ENCODE measurements at regions not wholly inside any gene's neighbourhood (a gene's known extent, or its start where the extent isn't known, plus 50 kb on each side); places are given as distances from the start of the nearest gene placed in this dataset.
"Not testable (repeated sequence)": the region's sequence is repeated elsewhere in the genome, so short reads cannot be mapped to it uniquely, and the experiment has no call there.

DNA sequence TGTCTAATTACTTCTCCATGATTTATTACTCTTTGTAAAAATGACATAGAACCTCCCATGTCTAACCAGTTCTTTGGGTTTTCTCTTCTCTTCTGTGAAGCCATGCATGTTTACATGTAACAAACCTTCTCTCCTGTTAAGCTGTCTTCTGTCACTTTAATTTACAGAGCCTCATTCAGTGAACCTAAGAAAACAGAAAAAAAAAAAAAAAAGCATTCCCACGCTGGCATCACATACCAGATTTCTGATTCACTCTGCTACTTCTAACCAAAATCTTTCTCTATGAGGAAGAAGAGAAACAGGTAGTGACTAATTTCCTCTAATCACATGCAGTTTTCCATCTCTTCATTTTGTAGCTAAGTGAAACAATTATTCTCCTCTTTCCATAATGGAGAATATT lies 141.4 kb upstream of the CXADR start:
- DNase-seq = no peak

DNA sequence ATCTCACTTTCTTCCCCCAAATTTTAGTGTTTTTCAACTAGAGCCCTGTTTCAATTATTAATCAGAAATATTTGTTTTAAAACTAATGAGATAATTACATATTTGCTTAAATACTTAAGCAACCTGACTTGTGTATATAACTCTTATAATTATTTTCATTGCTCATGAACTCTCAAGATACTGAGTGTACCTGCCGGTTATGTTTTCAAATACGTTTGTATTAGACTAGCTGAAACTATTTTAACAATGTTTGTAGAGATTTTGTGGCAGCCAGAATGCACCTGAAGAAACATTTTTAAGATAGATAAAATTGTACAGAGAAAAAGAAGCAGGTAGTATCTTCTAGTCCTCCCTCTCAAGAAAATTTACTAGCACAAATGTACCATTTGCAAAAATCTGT lies 140.6 kb upstream of the CXADR start:
- no peak for DNase-seq

DNA sequence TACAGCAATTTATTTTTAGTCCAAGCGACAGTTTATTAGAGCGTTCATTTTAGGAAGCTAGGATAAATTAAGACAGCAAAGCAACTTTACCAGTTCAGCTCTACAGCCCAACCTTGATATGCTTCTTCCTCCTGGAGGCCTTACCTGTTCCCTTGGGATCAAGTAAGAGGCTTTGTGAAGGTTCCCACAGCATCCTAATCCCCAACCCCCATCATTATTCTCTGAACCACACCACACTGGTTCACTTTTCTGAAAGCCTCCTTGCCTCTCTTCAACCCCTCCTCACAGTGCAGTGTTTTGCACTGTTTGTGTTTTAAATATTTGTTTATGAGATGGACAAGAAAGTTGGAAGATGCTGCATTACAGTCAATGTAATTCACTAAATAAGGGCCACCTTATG lies 126.3 kb upstream of the CXADR start:
- DNase-seq = no peak

DNA sequence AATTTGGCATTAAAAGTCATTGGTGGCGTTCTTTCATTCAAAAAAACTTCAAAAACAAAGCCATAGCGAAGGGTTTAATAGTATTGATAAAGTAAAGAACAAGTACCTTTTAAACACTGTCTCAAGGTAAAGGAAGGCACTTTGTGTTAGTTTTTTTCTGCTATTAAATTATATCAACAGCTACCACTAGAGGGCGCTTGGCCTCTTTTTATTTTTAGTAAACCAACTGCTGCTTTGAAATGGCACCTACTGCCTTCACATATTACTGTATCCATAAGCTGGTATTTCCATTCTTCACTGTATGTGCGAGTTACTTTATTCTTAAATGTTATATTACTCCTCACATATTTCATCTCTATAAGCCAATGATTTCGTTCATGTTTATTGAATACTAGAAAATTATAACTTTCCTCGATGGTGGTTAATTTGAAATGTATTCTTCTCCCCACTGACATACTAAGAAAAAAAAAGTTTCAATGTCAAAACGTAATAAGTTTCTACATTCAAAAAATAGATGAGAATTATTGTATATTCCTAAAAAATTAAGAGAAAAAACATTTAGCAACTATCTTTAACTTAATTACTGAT lies 125.7 kb upstream of the CXADR start:
- peak; percentile 45 for DNase-seq

DNA sequence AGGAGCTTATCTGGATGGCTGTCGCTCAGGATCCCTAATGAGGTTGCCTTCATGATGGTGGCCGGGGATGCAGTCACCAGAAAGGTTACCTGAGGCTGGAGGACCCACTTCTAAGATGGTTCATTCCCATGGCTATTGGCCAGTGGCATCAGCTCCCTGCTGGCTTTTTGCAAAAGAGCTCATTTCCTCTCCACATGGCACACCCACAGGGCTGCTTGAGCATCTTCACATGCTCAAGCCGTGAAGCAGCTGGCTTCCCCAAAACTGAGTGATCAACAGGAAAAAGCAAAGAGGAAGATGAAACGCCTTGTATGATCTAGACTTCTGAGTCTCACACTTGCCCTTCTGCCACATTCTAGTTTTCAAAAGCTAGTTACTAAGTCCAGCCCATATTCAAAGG lies 124.6 kb upstream of the CXADR start:
- no peak for DNase-seq

DNA sequence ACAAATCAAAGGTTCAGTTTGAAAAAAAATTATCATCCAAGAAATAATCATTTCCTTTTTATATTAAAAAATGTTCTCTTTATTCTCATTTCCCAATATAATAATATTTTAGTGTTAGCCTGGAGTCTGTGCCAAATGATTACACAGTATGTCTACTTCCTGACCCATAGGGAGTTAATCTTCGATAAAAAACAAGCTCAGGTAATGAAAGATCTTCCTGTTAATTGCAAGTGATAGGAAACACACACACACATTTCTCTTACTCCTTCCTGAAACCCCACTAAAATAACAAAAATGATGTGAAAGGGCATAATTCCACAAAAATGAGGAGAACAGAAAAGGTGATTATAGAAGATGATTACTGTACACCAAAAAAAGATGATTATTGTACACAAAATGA lies 123.5 kb upstream of the CXADR start:
- DNase-seq = no peak

DNA sequence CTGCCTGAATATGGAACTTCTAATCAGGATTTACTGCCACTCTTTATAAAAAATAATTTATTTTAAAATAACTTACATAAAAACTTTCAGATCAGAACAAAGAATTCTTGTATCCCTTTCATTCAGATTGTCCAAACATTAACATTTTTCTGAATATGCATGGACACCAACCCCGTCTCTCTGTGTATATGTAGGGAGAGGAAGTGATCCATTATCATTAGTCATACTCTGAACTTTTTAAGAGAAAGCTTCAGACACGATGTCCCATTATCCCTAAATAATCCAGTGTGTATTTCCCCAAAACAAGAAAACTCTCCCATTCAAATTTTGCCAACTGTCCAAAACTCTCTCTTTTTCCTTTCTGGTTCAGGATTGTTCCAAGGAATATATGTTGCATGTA lies 122.3 kb upstream of the CXADR start:
- DNase-seq = no peak

DNA sequence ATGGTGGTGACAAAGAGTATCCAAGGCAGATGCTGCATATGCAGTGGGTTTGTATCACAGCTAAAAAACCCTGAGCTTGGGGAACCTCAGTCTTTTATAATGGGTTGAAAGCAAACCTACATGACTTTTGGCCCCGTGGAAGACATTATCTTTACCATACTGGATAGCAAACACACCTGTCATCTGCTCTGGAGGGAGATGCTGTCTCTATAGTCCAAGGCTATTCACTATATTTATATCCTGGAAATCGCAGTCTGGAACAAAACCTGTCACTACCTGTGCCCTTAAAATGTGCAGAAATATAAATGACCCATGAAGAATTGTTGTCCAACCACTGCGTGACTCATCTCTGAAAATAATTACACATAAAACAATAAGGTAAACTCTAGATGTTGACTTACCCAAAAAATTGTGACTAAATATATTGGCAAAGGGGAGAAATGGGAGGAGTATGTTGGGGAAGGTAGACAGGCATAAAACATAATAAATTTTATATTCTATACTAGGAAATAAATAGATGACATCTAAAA lies 121.0 kb upstream of the CXADR start:
- no peak for DNase-seq

DNA sequence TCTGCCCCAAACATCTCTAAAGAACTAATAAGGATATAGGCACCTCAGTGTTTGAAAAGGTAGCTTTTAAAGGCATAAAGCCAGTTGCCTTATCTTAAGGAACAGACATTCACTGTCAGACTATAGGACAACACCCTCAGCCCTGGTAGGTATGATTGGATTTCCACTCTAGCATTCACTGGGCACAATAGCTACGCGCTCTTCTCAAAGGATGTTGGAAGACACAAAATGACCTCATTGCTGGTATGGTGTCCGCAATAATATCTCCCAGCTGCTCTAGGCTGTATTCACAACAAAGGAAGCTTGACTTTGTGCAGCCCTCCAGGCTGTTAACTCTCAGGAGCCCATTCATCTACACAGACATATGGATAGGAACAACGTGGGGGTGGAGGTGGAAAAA lies 119.4 kb upstream of the CXADR start:
- no peak for DNase-seq

DNA sequence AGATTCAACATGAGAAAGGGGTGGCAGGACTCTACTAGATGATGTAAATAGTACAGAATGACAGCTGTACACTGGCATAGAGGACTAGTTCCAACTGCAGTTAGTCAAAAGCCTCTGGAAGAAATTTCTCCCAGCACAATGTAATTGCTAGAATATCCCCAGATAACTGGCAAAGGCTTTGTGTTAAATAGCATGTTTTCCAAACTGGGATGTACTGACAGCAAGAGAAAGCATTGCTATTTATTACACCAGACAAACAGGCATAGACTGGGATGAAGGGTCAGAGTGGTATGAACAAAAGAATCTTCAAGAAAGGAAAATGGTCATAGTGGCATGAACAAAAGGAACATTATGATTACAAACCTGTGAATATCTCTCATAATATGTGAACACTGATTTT lies 115.9 kb upstream of the CXADR start:
- DNase-seq = no peak

DNA sequence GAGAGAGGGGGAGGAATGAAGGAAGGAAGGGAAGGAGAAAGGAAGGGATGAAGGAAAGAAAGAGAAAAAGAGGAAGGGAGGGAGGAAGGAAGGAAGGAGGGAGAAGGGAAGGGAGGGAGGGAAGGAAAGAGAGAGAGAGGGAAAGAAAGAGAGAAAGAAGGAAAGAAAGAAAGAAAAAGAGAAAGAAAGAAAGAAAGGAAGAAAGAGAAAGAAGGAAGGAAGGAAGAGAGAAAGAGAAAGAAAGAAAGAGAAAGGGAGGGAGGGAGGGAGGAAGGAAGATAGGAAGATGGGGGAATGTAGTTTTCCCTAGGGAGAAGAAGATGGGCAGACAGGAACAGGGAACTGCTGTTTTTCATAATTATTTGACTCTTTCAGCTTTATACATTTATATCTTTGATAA lies 115.1 kb upstream of the CXADR start:
- DNase-seq = no peak

DNA sequence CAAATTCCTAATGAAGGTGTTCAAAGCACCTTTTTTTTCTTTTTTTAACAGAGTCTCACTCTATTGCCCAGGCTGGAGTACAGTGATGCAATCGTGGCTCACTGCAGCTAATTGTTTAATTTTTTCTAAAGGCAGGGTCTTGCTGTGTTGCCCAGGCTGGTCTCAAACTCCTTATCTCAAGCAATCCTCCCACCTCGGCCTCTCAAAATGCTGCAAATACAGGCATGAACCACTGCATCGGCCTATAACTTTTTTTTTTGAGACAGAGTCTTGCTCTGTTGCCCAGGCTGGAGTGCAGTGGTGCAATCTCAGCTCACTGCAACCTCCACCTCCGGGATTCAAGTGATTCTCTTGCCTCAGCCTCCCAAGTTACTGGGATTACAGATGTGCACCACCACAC lies 113.9 kb upstream of the CXADR start:
- not testable (repeated sequence) for DNase-seq

DNA sequence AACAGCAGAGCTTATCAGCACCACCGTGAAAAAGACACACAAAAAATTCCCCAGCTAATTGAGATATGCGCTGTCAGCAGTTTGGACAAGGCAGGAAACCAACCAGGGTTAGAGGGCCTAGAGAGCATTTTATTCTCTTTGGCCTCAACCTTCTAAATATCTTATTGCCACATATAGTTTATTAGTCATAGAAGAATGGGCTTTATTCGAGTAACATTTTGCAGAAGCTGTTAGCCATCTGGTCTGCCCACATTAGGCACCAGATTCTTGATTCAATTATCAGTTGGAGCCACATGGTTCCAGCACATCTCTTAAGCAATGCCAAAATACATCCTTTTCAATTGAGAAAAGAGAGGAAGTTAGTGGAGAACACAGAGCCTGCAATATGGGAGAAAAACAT lies 109.9 kb upstream of the CXADR start:
- DNase-seq = no peak

DNA sequence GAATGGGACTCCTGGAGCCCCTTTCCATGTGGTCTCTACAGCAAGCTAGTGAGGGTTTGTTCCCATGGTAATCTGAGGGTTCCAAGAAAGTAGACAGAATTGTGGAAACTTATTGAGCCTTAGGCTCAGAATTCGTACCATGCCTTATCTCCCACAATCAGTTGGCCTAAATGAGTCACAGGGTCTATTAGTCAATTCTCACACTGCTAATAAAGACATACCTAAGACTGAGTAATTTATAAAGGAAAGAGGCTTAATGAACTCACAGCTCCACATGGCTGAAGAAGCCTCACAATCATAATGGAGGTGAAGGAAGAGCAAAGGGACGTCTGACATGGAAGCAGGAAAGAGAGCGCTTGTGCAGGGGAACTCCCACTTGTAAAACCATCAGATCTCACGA lies 106.6 kb upstream of the CXADR start:
- no peak for DNase-seq

DNA sequence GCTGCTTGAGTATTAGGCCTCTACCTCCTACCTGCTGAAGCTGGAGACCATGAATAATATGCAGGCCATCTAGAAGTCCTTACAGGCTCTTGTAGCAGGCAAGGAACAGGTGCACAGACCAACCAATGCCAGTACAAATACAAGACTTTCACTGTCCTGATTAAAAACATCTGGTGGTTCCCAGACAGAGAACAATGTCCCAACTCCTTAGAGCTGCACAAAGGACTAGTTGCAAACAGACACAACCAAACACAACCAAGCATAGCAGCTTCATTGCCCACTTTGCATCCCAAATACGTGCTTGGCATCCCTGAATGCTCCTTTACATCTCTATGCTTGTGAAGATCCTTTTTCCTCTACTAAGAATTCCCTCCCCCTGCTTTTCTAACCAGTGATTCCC lies 98.1 kb upstream of the CXADR start:
- DNase-seq = no peak

DNA sequence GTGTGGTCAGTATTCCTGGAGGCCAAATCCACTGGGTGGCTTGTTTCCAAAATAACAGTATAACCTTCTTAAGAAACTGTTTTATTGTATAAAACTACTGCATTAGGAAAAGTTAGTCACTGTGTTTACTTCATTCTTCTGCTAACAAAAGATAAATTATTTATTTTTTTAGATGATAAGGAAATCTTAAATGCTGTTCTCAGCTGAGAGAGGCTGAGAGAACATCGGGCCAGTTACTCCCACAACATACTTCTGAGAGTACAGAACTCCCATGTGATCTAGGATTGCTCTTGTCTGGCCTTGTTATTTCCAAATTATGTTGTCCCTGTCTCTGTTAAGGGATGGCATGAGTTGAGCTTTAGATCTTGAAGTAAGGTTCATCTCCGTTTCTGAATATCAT lies 96.7 kb upstream of the CXADR start:
- DNase-seq = no peak

DNA sequence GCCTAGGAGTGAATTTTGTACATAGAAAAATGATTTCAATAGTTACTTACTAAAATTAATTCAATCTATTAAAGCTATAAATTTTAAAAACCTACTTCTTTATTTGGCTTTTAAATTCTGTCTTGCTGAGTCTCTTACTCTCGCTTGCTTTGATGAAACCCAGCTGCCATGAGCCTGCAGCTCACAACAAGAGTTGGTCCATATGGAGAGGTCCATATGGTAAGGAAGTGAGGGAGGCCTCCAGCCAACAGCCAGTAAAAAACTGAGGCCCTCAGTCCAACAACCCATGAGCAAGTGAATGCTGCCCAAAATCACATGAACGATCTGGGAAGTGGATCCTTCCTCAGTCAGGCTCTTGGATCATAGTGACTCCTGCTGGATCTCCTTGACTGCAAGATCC lies 89.9 kb upstream of the CXADR start:
- DNase-seq = no peak

DNA sequence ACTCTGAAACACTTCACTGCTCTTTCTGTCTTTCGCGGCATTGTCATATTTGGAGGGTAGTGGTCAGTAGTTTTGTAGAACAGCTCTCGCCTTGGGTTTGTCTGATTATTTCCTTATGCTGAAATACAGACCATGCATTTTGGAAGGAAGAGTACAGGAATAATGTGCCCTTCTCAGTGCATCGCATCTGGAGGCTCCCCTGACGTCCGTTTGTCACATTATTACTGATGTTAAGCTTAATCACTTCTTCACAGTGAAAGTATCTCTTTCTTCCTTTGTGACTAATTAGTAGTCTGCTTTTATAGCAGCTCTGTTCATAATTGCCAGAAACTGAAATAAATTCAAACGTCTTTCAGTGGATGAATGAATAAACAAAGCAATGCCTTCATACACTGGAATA lies 85.7 kb upstream of the CXADR start:
- no peak for DNase-seq

DNA sequence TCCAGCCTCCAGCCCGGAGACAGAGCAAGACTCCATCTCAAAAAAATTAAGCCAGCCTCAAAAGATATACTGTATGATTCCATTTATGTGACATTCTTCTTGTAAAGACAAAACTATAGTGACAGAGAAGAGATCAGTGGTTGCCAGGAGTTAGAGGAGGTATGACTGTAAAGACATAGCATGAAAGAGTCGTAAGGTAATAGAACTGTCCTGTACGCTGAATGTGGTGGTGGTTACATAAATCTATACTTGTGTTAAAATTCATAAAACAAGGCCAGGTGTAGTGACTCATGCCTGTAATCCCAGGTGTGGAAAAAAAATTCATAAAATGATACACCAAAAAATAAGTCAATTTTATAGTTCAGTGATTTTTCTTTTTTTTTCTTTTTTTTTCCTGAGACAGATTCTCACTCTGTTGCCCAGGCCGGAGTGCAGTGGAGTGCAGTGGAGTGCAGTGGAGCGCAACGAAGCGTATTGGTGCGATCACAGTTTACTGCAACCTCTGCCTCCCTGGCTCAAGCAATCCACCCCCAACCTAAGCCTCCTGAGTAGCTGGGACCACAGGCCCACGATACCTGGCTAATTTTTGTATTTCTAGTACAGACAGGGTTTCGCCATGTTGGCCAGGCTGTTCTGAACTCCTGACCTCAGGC lies 84.9 kb upstream of the CXADR start:
- no peak for DNase-seq

DNA sequence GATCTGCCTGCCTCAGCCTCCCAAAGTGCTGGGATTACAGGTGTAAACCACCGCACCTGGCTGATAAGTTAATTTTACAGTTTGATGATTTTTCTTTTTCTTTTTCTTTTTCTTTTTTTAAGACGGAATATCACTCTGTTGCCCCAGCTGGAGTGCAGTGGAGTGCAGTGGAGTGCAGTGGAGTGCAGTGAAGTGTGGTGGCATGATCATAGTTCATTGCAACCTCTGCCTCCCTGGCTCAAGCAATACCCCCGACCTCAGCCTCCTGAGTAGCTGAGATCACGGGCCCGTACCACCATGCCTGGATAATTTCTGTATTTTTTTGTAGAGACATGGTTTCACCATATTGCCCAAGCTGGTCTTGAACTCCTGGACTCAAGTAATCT lies 84.4 kb upstream of the CXADR start:
- no peak for DNase-seq

DNA sequence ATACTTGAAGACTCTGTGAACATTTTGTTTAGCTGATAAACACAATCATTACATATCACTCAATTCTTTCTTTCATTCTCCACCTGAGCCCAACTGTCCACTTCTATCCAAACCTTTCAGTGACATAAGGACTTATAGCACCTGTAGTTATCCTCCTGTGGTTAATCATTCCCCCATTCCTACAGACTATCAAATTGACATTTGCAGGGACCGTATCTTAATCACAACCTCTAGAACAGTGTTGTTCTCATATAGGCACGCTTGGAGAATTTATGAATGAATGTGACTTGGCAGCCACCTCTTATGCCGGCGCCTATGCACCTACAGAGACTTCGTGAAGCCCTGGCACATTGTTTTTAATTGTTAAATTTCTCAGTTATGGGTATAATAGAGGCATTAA lies 83.9 kb upstream of the CXADR start:
- no peak for DNase-seq

DNA sequence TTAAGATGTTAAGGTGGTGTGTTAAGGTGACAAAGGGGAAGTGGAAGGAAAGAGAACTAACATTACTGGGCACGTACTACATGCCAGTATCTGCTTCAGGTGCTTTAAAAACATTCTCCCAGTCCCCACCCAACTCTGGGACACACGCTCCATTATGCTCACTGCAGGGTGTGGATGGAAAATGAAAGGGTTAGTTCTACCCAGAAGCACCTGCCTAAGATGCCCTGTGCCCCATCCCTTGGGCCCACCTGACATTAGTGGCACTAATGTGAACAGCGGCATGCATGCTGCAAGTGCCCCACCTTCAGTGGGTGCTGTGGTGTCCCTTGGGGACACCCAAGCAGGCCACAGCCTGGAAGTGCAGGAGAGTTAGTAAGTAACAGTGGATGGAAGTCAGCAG lies 82.9 kb upstream of the CXADR start:
- no peak for DNase-seq

DNA sequence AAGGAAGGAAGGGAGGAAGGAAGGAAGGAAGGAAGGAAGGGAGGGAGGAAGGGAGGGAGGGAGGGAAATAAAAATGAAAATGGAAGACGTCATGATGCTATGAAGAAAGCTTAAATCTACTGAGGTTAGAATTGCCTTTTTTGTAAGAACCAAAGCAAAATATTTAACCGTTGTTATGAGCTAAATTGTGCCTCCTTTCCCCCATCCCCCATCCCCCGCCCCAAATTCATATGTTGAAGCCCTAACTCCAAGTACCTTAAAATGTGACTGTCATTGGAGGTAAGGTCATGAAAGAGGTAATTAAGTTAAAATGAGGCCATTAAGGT lies 80.1 kb upstream of the CXADR start:
- no peak for DNase-seq

DNA sequence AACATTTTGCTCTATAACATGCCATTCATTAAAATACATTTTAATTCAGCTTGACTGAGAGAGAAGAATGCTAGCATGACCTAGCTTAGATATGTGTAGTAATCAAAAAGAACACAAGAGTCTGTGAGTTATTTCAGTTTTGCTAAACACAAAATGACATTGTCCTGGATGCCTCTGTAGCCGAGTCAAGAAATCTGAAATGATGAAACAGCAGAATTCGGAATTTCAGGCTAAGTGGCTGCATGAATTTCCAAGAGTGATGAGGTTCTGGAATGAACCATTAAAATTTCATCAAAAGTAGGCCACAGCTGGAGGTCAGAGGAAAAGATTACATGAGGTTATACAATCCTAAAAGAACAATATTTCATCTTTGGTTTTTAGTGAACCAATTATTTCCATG lies 79.1 kb upstream of the CXADR start:
- no peak for DNase-seq

All from central memory CD4-positive, alpha-beta T cell (primary cell).